ENCODE measurements at regions not wholly inside any gene's neighbourhood (a gene's known extent, or its start where the extent isn't known, plus 50 kb on each side); places are given as distances from the start of the nearest gene placed in this dataset.

GRCh38 chr17:27085517-27085916 is 208.4 kb upstream of the WSB1 start:
- TF ChIP-seq CTCF (conservative IDR thresholded peaks at IDR 0.05 in 1 of 2, IDR thresholded peaks at IDR 0.05 in 1 of 2; ENCODE audit: low read depth in 1 of 2, low read length in 2 of 2) (no peak), EZH2 (IDR thresholded peaks at IDR 0.05; ENCODE audit: low read length, missing control alignments) (no peak)

All from fibroblast of lung (primary cell).